ENCODE measurements at regions not wholly inside any gene's neighbourhood (a gene's known extent, or its start where the extent isn't known, plus 50 kb on each side); places are given as distances from the start of the nearest gene placed in this dataset.
"Not testable (repeated sequence)": the region's sequence is repeated elsewhere in the genome, so short reads cannot be mapped to it uniquely, and the experiment has no call there.

DNA sequence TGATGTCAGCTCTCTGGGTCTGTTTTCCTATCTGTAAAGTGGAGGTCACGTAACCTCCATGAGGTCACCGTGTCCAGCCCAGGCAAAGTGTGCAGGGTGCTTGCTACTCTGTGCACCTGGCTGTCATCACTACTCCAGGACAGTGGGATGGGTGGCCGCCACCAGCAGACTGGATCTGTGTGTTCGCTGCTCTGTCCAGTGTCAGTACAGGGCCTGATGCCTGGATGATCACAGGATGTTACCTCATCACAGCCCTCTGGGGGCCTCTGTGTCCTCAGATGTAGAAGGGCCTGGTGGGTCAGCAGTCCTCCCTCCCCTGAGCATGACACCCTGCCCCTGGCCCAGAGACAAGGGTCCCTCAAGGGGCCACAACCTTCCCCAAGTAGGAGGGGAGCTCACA, 80.0 kb downstream of the KCNJ18 start:
- TF ChIP-seq, protein P1, sequence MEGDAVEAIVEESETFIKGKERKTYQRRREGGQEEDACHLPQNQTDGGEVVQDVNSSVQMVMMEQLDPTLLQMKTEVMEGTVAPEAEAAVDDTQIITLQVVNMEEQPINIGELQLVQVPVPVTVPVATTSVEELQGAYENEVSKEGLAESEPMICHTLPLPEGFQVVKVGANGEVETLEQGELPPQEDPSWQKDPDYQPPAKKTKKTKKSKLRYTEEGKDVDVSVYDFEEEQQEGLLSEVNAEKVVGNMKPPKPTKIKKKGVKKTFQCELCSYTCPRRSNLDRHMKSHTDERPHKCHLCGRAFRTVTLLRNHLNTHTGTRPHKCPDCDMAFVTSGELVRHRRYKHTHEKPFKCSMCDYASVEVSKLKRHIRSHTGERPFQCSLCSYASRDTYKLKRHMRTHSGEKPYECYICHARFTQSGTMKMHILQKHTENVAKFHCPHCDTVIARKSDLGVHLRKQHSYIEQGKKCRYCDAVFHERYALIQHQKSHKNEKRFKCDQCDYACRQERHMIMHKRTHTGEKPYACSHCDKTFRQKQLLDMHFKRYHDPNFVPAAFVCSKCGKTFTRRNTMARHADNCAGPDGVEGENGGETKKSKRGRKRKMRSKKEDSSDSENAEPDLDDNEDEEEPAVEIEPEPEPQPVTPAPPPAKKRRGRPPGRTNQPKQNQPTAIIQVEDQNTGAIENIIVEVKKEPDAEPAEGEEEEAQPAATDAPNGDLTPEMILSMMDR (IDR thresholded peaks at IDR 0.05) = no peak
- TF ChIP-seq POLR2A (IDR thresholded peaks at IDR 0.05) = no peak
- no peak overlapping the region for H3K4me3 ChIP-seq (ENCODE audit: low read depth, poor library complexity, severe bottlenecking)
- 66 to 70% methylated on average over 4 of the region's 4 CpGs for WGBS, 2 donors
- intact Hi-C loops (cut with DNase I; ENCODE audit: low total_unique reads) = no loop called here
- no peak for DNase-seq (ENCODE audit: low spot score in 2 of 2)

DNA sequence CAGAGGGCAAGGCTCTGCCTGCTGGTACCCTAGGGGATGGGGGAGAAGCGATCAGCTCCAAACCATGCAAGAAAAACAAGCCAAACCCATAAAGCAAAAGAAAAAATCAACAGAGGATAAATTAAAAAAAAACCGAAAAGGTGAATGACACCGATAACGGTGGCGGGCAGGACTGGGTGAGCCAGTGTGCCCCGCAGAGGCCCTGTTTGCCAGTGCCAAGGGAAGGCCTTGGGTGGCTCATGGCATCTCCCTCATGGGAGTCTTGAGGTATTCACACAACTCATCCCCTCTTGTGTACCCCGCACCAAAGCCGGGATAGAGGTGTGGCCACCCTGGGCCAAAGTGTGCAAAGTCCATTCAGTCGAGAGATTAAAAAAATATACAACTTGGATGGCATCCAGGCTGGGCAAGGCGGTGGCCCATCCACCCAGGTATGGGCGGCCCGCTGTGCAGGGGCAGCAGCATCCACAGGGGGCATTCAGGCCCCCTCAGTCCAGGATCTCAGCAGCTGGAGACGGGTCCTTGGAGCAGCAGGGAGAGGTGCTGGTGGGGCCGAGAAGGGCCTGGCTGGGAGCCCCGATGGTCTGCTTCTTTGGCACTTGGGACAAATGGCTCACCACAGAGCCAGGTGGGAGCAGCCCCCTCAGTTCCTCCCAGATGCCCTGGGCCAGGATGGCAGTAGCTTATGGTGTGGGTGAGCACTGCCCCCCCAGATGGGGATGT, 80.8 kb downstream of the KCNJ18 start:
- DNase-seq (ENCODE audit: low spot score in 2 of 2); intact Hi-C loops (cut with DNase I; ENCODE audit: low total_unique reads); H3K4me3 ChIP-seq (ENCODE audit: low read depth, poor library complexity, severe bottlenecking): not testable (repeated sequence)
- WGBS, 2 donors = 93% methylated on average over 15 of the region's 15 CpGs

DNA sequence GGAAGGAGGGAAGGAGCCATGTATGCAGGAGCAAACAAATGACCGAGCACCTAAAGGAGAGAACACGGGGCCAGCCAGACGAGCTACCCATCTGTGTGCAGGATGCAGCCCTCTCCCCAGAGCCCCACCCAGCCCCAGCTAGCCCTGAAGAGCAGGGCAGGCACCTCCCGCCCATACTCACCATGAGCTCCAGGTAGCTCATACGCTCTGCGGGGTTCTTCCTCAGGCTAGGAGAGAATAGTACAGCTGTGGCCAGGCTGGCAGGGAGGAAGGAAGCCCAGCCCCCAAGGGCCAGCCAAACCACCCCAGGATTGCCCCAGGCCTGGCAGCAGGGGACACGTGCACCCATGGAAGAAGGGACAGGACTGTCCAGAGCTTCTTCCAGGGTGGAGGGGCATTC, 81.9 kb downstream of the KCNJ18 start:
- TF ChIP-seq POLR2A (IDR thresholded peaks at IDR 0.05) = no peak
- TF ChIP-seq, protein P1 (IDR thresholded peaks at IDR 0.05) = no peak
- H3K4me3 ChIP-seq (ENCODE audit: low read depth, poor library complexity, severe bottlenecking) = no peak overlapping the region
- intact Hi-C loops (cut with DNase I; ENCODE audit: low total_unique reads) = no loop called here
- DNase-seq (ENCODE audit: low spot score in 2 of 2) = no peak
- 77 to 79% methylated on average over 7 of the region's 7 CpGs for WGBS, 2 donors

DNA sequence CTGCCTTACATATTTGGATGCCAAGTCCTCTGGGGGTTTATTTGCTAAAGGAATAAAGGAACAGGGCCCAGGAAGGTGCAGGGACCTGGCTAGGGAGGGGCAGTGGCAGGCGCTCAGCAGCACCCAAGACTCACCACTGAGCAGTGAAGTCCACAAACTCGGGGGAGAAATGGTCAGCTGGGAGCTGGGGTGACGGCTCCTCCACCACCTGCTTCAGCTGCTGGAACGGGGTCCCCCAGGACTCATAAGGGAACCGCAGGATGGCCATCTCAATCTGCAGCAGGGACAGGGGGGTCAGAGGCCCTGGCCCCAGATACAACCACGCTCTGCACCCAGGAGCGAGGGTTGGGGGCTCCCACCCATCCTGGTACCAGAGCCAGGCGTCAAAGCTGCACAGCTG, 83.2 kb downstream of the KCNJ18 start:
- H3K4me3 ChIP-seq (ENCODE audit: low read depth, poor library complexity, severe bottlenecking); DNase-seq (ENCODE audit: low spot score in 2 of 2); intact Hi-C loops (cut with DNase I; ENCODE audit: low total_unique reads): not testable (repeated sequence)
- 72 to 79% methylated on average over 5 to 8 of the region's 8 CpGs for WGBS, 2 donors

DNA sequence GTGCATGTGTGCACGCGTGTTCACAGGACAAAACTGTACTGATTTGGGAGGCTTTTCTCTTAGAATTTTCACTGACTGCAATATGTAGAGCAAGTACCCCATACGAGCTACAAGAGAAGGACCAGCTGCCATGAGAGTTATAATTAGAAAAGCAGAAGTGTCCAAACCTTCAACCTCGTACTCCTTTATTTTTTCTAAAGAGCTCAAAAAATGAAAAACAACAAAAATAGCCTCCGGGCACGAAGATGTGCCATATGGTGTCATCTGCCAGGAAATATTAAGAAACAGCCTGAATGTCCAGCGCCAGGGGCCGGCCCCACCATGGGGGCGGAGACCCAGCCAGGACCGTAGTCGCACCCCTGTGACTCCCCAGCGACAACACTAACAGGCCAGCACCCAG, 84.6 kb downstream of the KCNJ18 start:
- H3K4me3 ChIP-seq (ENCODE audit: low read depth, poor library complexity, severe bottlenecking); intact Hi-C loops (cut with DNase I; ENCODE audit: low total_unique reads); DNase-seq (ENCODE audit: low spot score in 2 of 2): not testable (repeated sequence)
- WGBS, 2 donors = 72 to 83% methylated on average over 8 to 12 of the region's 12 CpGs

DNA sequence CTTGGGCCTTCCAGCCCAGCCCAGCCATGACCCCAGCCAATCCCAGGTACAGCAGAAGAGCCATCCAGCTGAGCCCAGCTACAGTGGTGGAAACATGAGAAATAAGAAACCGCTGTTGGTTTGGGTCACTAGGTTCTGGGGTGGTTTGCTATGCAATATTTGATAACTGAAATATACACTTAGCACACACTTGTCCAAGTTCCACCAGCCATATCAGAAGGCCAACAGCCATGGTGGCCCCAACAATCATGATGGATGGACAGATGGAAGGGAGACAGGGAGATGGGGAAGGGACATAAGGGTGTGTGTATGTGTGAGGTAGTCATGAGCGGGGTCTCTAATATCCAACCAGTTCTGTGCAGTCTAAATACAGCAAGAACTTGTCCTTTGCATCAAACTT, 86.5 kb downstream of the KCNJ18 start:
- DNase-seq (ENCODE audit: low spot score in 2 of 2); intact Hi-C loops (cut with DNase I; ENCODE audit: low total_unique reads); H3K4me3 ChIP-seq (ENCODE audit: low read depth, poor library complexity, severe bottlenecking): not testable (repeated sequence)
- WGBS, 2 donors = 54 to 63% methylated on average over 2 of the region's 2 CpGs

DNA sequence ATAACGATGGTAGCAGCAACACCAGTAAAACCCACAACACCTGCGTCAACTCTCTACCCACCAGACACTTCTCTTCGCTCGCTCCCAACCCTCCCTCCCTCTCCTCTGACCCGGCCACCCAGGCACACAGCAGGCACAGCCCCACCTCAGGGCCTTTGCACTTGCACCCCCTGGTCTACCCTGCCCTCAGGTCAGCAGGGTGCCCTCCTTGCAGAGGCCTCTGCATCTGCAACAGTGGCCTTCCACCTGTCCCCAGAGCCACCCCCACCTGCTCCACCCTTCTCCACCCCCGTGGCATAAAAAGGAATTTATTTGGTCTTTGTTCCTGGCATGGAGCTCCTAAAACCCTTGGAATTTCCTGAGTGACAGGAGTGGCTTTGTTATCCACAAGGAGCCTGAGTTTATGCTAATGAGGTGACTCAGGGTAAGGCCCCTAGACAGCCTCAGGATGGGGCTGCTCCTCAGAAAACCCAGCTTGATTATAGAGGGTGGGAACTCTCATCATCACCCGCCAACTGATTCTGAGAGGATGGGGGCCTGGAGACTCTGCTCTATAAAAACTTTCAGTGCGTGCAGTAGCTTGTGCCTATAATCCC, 88.1 kb downstream of the KCNJ18 start:
- intact Hi-C loops (cut with DNase I; ENCODE audit: low total_unique reads); H3K4me3 ChIP-seq (ENCODE audit: low read depth, poor library complexity, severe bottlenecking): not testable (repeated sequence)
- DNase-seq (ENCODE audit: low spot score in 2 of 2) = peak in 1 of 2 donors; percentile 61

DNA sequence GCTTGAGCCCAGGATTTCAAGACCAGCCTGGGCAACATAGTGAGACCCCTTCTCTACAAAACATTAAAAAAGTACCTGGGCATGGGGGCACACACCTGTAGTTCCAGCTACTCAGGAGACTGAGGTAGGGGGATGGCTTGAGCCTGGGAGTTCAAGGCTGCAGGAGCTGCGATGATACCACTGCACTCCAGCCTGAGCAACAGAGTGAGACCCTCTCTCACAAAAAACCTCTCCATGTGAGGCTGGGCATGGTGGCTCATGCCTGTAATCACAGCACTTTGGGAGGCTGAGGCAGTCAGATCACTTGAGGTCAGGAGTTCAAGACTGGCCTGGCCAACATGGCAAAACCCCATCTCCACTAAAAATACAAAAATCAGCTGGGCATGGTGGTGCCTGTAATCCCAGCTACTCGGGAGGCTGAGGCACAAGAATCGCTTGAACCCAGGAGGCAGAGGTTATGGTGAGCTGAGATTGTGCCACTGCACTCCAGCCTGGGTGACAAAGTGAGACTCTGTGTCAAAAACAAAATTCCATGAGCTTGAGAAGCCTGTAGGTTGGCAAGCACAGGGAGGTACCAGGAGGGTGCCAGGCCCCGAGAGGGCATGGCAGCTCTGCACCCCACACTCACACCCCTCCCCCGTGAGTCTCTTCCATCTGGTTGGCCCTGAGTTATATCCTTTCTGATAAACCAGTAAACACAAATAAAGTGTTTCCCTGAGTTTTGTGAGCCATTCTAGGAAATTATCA, 88.8 kb downstream of the KCNJ18 start:
- peak in 1 of 2 donors; percentile 57 for DNase-seq (ENCODE audit: low spot score in 2 of 2)
- H3K4me3 ChIP-seq (ENCODE audit: low read depth, poor library complexity, severe bottlenecking); intact Hi-C loops (cut with DNase I; ENCODE audit: low total_unique reads): not testable (repeated sequence)
- WGBS, 2 donors = 61 to 77% methylated on average over 5 of the region's 5 CpGs

More for the DNA sequence above, 88.1 kb downstream of the KCNJ18 start:
- 53 to 69% methylated on average over 4 of the region's 8 CpGs for WGBS, 2 donors

DNA sequence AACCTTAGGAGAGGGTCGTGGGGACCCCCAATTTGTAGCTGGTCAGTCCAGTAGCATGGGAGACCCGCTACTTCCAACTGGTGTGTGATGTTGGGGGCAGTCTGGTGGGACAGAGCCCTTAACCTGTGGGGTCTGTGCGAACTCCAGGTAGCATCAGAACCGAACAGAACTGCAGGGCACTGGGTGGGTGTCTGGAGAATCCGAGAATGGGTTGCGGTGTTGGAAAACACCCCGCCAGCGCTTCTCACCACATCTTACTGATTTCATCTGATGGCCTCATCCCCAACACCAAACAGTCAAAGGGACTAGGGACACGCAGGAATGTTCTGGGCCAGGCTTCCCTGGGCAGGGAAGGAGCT, 89.3 kb downstream of the KCNJ18 start:
- WGBS, 2 donors = 57 to 66% methylated on average over 9 of the region's 9 CpGs
- H3K4me3 ChIP-seq (ENCODE audit: low read depth, poor library complexity, severe bottlenecking); intact Hi-C loops (cut with DNase I; ENCODE audit: low total_unique reads): not testable (repeated sequence)
- DNase-seq (ENCODE audit: low spot score in 2 of 2) = peak in 1 of 2 donors; percentile 66

DNA sequence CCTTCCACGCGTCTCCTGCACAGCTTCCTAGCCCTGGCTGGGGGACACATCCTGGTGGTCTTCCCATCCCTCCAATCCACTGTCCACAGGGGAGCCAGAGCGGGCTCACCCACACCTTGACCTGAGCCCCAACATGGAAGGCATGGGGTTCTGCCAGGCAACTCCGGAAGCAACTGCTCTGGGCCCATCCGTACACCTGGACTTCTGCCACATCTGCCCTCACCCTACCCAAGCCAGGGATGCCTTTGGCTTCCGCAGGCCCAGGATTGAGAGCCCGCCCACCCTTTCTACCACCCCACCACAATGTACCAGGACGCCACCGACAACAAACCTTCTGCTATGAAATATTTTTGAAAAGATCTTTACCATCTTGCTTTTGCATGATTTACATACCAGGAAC, 89.8 kb downstream of the KCNJ18 start:
- H3K4me3 ChIP-seq (ENCODE audit: low read depth, poor library complexity, severe bottlenecking); DNase-seq (ENCODE audit: low spot score in 2 of 2); intact Hi-C loops (cut with DNase I; ENCODE audit: low total_unique reads): not testable (repeated sequence)
- whole genome bisulfite sequencing, 2 donors = 89% methylated on average over 7 of the region's 9 CpGs; no CpG with 5 or more reads in 1 of the 2 donors

DNA sequence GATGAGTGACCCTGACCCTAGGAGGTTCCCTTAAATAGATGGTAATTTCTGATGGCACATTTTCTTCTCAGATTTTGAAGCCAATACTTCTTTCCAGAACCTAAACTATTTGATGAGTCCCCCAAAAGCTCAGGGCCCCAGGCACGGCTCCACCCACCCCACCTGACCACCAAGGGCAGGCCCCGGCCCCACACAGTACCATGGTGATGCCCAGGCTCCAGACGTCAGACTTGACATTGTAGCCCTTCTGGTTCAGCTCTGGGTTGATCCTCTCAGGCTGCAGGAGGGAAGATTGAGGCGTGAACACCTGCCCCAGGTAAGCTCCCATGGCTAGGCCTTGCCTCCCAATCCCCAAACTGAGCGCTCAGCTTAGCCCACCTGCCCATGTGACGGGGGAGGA, 90.3 kb downstream of the KCNJ18 start:
- DNase-seq (ENCODE audit: low spot score in 2 of 2) = peak in 1 of 2 donors; percentile 32
- H3K4me3 ChIP-seq (ENCODE audit: low read depth, poor library complexity, severe bottlenecking); intact Hi-C loops (cut with DNase I; ENCODE audit: low total_unique reads): not testable (repeated sequence)
- 57 to 86% methylated on average over 4 to 6 of the region's 6 CpGs for WGBS, 2 donors

DNA sequence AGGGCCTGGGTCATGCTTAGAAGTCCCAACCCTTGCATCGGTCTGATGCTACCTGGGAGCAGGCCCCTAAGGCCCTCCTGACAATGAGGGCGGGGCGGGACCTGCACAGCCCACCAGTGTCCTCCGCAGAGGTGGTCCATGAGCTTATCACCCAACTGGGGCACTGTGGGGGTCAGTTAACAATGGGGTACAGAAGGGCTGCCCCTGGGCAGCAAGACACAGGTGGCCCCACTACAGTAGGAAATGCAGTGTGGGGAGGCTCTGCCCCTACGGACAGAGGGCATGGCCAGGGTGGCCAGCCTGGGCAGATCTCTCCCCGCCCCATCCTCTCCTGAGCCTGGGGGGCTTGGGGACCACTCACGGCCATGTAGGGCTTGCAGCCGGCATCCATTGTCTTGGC, 90.7 kb downstream of the KCNJ18 start:
- peak in 1 of 2 donors; percentile 73 for DNase-seq (ENCODE audit: low spot score in 2 of 2)
- intact Hi-C loops (cut with DNase I; ENCODE audit: low total_unique reads); H3K4me3 ChIP-seq (ENCODE audit: low read depth, poor library complexity, severe bottlenecking): not testable (repeated sequence)
- 67 to 97% methylated on average over 6 of the region's 8 CpGs for WGBS, 2 donors

DNA sequence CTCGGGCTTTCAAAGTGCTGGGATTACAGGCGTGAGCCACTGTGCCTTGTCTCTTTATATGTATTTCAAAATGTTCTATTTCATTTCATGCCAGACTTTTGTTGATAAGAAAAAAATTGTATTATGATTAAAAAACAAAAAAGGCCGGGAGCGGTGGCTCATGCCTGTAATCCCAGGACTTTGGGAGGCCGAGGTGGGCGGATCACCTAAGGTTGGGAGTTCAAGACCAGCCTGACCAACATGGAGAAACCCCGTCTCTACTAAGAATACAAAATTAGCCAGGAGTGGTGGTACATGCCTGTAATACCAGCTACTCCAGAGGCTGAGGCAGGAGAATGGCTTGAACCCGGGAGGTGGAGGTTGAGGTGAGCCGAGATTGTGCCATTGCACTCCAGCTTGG, 121.9 kb downstream of the KCNJ18 start:
- H3K4me3 ChIP-seq (ENCODE audit: low read depth, poor library complexity, severe bottlenecking); intact Hi-C loops (cut with DNase I; ENCODE audit: low total_unique reads): not testable (repeated sequence)
- DNase-seq (ENCODE audit: low spot score in 2 of 2) = peak in 1 of 2 donors; percentile 77
- 87 to 93% methylated on average over 9 of the region's 9 CpGs for WGBS, 2 donors

Data from lower leg skin (tissue), 4 donors.